AG08396 (cell line): ENCODE measurements at regions not wholly inside any gene's neighbourhood (a gene's known extent, or its start where the extent isn't known, plus 50 kb on each side); places are given as distances from the start of the nearest gene placed in this dataset.

Experiments used
- DNase-seq: peaks from one replicate; pipeline ENCODE4 v3.0.0; 2012; ENCODE audit warnings: low spot score, mixed read lengths

DNA sequence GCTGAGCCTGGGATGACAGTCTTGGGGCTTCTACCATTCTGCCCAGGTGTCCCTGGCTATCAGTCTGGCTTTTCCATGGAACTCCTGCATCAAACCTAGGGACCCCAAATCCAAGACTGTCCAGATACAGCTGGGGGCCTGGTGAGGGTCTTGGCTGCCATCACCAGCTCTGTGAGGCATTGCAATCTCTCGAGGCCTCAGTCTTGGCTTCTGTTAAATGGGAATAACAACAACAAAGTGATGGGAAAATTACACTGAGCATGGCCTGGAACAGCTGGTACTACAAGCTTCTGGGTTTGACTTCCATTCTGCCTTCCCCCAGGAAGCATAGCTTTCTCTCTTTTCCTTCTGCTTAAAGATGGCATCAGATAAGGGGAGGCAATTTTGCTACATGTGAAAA is 50.0 kb upstream of the LCTL start:
- DNase-seq = no peak

DNA sequence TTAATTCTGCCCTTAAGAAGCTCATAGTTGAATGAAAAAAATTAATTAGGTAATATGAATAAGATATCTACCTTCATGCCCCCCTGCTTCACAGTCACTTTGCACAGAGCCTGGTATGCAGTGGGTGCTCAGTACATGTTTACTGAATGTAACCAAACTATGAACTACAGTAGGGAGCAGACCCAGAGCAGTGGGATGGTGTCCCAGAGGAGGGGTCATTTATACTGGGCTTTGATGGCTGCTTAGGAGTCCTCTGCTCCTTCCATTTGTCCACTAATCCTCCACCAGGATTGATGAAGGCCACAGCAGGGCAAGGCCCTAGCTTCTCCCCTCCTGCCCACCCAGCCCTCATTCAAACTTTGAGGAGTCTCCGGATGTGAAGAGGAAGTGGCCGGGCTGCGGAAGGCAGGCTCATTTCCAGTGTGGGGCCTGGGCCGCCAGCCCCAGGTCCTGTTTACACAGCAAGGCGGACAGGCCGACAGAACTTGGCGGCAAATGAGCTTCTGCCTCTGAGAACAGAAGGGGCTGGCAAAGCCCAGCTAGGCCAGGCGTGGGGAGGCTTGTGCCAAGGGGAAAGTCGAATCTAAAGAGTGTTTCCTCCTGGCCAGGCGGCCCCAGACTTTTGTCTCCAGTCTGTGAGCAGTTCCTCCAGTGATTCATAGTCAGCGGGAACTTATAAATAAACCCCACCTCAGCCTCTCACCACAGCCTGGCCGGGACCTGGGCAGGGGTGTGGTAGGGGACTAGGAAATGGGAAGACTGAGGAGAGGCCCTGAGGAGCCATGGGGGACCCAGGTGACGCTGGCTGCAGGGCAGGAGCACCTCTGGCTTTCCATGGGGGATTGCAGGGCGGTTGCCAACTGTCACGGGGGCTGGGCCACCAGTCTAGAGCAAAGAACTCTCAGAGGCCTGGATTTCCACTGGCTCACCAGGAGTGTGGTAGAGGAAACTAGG is 51.6 kb upstream of the LCTL start:
- DNase-seq = peak; percentile 74

DNA sequence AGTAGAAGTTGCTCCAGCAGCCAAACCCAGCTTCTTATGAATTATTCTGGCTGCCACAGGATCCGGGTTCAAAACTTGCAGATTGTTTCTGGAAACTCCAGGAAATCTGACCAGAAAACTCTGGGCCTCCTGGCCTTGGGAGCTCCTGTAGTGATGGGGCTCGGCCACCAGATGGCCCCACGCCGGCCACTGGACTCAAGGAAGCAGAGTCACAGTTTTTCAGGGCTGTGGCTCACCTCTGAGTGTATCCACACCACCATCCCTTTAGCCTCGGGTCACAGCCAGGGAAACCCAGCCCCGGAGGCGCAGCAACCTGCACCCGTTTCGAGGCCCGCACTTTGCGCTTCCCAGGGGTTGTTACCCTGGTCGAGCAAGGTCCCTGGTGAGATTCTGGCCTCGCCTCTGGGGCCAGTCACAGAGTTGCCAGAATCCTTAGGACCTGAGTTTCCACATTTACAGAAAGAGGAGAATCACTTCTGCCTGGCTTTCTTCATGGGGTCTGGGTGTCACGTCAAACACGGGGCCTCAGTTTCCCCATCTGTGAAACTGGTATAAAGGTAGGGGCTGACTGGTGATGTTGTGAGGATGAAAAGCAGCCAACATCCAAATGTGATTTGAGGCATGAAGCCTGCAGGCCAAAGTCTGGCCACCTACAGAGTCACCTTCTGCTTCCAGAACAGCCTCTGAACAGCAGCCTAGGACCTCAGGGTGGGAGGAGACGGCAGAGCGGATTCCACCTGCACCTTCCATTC is 53.5 kb upstream of the LCTL start:
- DNase-seq = peak; percentile 89

DNA sequence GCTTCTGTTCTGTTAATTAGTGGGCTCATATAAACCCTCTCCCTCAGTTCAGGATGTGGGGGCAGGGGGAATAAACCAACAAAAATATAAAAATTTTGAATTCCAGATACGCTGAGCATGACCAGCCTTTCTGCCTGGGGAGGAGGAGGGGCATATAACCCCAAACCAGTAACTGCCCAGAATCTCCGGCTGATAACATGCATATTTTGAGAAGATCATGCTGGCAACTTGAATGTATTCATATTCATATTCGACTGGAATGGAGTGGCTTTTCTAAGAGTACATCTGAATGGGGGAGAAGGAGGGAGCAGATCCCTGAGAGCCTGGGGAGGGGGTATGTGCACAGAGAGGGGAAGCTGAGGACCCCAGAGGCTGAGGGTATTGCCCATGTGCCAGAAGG is 54.5 kb upstream of the LCTL start:
- no peak for DNase-seq

DNA sequence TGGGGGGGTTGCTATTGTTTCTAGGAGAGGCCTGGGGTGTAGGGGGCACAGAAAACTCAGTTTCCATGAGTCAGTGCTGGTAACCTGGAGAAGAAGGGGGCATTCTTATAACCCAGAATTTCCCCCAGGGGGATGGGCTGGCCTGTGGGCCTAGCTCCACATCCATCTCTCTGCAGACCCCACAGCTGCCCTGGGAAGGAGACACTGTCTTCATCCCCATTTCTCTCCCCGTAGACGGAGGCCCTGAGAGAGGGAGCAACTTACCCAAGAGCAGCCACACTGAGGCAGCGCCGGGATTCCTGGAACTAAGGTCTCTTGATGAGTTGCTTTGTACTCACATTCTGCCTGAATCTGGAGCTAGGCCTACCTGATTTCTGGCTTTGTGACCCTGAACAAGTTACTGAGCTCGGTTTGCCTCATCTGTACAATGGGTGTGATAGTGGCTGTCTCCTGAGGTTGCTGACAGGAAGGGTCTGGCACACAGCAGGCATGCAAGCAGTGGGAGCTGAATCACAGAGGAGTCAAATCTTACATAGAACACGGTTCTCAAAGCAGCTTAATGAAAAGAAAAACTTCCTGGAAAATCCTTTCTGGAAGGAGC is 55.0 kb upstream of the LCTL start:
- DNase-seq = no peak

DNA sequence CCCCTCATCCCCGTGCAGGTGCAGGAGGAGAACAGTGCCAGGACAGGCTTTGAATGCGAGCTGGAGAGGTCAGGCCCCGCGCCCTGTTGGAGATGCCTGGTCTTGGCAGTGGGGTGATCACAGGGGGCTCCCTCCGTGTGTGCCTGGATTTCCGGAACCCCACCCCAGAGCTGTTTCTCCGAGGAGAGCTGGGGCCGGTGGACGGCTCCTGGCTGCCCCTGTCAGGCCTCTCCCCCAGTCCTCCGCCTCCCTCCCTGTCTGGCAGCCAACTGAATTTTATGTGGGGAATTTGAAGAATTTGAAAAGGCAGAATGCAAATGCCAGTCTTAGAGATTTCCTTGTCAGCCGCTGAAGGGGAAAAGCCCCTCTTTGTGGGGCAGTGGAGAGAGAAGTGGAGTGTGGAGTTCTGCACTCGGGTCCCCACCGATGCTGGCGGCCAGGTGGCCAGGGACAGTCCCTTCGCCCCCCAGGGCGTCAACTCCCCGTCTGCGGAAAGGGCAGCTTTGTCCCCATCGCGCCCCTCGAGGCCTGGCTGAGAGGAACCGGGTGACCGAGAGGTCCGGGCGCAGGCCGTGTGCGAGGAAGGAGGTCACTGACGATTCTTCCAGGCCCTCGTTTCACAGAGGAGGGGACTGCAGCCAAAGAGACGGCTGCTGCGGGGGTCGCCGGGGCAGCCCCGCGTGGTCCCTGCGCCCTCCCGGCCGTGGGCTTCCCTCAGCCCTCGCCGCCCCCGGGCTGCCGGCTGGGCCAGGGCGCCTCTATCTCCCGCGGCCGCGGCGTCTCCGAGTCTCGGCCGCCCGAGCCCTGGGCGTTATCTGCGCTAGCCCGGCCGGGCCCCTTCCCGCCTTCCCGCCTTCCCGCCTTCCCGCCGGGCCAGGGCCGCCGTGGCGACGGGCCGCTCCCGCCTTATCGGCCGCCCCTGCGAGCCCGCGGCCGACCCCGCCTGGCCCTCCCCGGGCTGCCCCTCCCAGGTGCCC is 56.0 kb upstream of the LCTL start:
- peak; percentile 46 for DNase-seq

DNA sequence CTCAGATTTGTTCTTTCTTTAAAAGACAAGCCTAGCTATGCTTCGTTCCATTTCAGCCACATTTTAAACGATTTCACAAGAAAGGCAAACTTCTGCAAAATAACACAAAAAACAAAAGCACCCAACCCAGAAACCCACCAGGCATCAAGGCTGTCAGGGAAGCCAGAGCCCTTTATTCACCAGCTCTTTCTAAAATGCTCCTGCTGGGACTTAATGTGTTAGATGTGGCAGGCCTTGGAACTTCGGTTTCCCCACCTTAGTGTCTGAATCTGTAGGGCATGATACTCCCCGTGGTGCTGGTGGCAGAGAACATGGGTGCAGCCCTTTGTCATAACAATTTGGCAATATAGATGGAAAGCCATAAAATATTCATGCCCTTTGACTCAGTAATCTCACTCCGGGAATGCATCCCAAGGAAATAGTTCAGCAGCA is 56.8 kb upstream of the LCTL start:
- DNase-seq = no peak

DNA sequence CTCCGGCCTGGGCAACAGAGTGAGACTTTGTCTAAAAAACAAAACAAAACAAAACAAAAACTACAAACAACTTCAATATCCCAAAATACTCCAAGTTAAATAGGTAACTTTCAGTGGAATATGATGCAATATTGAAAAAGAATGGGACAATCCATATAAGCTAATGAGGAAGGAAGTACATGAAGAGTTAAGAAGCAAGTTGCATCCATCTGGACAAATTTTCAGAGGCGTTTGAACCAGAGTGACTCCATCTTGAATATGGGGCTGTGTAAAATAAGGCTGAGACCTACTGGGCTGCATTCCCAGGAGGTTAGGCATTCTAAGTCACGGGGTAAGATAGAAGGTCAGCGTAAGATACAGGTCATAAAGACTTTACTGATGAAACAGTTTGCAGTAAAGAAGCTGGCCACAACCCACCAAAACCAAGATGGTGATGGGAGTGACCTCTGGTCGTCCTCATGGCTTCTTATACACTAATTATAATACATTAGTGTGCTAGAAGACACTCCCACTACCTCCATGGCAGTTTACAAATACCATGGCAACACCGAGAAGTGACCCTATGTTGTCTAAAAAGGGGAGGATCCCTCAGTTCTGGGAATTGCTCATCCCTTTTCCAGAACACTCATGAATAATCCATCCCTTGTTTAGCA is 58.1 kb upstream of the LCTL start:
- no peak for DNase-seq

DNA sequence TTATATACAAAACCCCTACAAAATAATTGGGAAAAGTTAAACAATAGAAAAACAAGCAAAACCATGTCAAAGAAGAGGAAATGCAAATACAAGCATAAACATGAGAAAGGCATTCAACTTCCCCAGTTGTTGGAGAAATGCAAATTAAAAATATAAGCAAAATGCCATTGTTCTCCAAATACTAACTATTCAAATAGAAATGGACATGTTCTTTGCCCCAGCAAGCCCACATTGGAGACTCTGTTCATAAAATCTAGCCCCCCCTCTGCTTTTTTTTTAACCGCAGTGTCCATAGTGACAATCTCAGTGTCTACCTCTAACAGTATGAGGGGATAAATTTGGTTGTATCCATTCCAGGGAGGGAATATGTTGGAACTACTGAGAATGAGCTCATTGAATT is 59.7 kb upstream of the LCTL start:
- DNase-seq = no peak

DNA sequence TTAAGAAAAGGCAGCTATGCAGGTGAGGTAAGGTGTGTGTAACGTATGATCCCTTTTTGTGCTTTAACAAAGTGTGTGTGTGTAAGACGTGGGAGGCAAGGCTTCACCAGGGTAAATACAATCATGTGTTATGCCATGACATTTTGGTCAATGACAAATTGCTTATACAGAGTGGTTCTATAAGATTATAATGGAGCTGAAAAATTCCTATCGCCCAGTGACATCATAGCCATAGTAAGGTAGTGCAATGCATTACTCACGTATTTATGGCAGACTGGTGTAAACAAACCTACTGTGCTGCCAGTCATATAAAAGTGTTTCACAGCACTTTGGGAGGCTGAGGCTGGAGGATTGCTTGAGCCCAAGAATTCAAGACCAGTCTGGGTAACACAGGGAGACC is 60.2 kb upstream of the LCTL start:
- no peak for DNase-seq

DNA sequence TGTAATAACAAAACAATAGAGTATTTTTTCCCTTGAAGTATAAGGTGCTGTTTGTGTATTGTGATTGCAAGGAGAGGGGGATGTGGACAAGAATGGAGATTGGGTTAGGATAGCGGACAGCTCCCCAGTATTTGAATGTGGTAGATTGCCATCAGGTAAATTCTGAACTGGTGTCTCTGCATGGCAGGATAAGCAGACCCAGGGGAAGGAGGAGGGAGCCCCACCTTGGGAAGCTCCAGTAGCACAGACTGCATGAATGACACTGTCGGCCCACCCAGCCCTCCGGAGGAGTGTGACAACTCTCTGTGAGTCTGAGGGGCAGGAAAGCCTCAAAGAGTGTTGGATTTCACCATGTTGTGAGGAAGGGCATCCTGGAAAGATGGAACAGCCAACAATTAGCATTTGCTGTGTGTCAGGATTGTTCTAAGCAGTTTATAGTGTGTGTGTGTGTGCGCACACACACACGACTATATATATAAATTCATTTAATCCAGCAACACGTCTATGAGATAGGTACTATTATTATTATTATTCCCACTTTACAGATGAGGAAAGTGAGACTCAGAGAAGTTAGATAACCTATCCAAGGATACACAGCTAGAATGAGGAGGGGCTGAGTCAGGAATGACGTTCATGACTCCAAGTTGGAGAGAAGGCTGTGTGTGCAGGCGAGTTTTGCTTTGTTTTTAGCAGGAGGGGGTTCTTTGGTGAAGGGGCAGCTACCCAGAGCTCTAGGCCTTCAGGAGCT is 63.4 kb upstream of the LCTL start:
- no peak for DNase-seq

DNA sequence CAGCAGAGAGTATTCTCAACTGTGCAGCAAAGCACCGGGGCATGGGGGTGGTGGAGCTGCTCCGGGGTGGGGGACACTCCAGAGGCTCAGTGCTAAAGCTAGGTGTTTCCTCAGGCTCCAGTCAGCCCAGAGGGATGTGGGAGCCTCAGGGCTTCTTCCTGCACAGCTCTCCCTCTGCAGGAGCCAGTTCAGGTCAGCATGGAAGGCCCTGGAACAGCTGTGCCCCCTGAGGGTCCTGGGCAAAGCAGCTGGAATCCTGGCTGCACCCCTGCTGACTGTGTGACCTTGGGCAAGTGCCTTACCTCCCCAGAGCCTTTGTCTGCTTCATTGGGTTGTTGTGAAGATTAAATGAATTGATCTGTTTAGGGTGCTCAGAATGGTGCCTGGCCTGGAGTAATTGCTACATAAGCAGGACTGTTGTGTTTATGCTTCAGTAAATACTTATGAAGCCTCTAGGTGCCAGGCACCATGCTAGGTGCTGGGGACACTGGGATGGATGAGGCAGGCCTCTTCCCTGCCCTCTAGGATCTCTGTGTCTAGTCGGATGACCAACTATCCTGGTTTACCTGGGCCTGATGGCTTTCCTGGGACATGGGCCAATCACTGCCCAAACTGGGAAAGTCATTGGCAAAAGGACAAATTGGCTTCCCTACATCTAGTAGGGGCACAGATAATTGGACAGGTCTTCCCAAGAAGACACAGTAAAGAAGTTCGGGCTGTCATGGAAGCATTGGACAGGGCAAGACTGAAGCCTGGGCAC is 64.2 kb upstream of the LCTL start:
- DNase-seq = no peak

DNA sequence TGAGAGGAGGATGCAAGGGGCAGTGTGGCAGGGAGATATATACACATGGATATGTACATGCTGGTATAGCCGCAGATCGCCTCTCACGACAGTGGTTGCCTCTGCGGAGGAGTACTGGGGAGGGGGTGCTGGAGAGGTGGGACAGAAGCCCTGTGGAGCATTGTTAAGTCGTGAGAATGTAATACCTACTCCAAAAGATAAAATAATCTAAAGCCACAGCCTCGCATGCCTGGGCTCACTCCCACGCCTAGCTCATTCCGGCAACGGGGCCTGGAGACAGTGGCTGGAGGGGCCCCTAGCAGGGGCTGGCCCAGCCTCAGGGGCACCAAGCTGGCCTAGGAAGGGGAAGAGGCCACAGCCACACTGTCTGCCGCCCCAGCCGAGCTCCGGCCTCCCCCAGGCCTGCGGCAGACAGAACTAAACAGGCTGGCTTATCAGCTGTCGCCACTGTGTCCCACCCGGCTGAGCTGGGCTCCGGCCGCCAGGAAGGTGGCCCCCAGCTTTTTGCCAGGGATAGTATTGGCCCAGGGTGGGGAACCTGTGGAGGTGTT is 65.1 kb upstream of the LCTL start:
- DNase-seq = no peak

DNA sequence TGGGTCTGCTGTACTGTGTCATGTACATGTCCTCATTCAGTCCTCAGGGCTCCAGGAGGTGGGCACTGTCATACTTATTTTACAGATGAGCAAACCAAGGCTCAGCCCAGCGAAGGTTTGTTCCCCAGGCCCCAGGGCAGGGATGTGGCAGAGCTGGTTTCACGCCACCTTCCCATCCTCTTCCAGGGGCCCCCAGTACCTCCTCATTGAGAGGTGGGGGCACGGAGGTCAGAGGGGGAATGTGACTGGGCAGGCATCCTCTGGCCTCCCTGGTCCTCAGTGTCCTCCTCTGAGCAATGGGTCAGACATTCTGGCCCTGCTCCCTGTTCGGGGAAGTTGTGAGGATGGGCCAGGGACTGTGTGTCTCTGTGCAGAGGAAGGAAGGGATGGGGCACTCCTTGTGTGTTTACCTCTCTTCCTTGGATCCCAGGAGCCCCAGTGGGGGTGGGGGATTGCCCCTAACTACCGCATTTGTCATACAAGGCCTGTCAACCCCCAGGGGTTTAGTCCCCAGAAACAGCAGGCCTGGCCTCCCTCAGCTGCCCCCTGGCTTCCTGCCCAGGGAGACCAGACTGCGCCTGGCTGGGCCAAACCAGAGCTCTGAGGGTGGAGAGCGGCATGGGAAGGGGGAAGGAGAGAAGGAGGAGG is 65.9 kb upstream of the LCTL start:
- no peak for DNase-seq

DNA sequence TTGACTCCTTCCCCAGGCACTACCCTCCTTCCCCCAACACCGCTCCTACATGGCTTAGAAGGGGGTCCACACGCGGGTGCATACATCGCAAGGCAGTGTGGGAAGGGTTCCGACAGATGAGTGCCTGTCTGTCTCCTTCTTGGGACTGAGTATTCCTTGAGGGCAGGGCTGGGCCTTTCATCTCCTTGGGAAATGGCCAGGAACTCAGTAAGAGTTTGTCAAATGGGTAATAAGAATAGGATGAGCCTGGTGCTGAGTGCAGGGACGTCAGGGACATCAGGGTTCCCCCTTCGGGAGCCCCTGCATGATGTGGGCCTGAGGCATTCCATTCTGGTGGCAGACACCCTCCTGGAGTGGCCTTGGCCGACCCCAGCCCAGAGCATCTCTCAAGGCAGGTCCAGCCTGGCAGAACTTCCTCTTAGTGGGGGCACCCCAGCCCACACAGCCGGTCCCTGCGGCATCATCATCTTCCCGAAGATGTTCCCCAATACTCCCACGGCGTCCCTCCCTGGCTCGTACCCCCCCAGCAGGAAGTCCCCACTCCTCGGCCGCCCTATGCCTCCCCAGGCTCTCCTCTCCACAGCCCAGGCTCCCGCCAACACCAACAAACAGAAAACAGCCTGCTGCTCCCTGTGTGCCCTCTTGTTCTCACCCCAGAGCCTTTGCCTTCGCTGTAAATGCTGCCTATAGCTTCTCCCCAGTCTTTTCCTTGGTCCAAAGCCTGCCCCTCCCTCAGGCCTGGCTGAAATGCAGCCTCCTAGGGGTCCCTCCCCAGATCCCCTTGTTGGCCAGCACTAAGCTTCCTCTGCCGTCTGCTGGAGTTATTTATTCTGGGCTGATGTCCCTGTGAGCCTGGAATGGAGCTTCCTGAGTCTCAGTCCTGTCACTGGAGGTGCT is 67.5 kb upstream of the LCTL start:
- no peak for DNase-seq

DNA sequence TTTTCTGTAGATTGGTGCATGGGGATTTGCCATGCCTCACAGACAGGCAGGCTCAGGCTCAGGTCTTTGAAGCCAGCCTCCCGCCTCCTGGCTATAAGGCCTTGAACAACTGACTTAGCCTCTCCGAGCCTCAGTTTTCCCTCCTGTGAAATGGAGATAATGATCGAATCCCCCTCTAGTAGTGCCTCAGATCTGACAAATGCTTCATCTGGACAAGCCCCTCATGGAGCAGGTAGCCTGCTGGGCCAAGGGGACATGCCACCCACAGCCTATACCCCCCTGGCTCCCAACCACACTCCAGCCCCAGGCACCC is 68.1 kb upstream of the LCTL start:
- DNase-seq = no peak

DNA sequence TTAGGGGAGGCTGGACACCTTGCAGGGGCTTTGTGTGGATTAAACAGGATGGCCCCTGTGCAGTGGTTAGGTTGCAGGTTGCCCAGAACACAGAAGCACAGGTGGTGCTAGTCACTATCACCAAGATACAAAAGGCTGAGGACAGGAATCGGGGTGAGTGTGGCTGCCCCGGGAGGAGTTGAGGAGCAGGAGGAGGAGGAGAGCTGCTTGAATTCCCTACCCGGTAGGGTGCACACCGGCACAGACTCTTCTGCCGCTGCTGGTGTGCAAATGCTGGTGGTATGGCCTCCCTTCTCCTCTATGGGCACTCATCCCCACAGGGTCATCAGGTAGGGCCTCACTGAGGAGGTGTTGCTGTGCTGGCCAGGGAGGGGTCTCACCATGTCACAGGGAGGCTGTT is 67.5 kb upstream of the SMAD6 start:
- DNase-seq = no peak

DNA sequence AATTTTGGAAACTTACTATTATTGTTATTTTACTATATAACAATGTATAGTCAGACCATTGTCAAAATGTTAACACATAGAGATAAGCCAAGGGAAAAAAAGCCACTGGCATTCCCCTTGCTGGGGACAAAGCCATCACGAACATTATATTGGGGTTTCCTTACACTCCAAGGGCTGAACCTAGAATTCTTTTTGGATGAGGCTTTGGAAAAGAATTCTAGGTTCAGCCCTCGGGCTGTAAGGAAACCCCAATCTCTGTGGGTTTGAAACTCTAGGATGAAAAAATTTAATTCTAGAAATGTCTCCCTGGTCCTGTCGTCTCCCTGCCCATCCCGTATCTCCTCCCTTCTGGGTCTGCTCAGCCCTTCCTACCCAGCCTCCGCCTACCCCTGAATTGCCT is 67.0 kb upstream of the SMAD6 start:
- DNase-seq = no peak
